ENCODE measurements at regions not wholly inside any gene's neighbourhood (a gene's known extent, or its start where the extent isn't known, plus 50 kb on each side); places are given as distances from the start of the nearest gene placed in this dataset.

- no peak for TF ChIP-seq CTCF (tag by site-specific recombination; IDR thresholded peaks at IDR 0.05)
- no peak for TF ChIP-seq REST (tag by site-specific recombination; IDR thresholded peaks at IDR 0.05)
- no peak for TF ChIP-seq ZNF214 (tag by site-specific recombination; IDR thresholded peaks at IDR 0.05; ENCODE audit: borderline replicate concordance)
- no peak for TF ChIP-seq ZBTB11 (tag by site-specific recombination; conservative IDR thresholded peaks at IDR 0.05; ENCODE audit: low read depth)
- TF ChIP-seq ZNF792 (tag by site-specific recombination; IDR thresholded peaks at IDR 0.05) = no peak
- no peak for TF ChIP-seq HOXC10 (CRISPR knock-in tag; IDR thresholded peaks at IDR 0.05)
- TF ChIP-seq GLI4 (tag by site-specific recombination; IDR thresholded peaks at IDR 0.05) = no peak
- TF ChIP-seq ZBTB44 (tag by site-specific recombination; IDR thresholded peaks at IDR 0.05) = no peak
These were observed 97.4 kb upstream of the ARMC2 start for GRCh38 chr6:108750801-108751200.

Data from HEK293 (cell line).